ENCODE measurements at regions not wholly inside any gene's neighbourhood (a gene's known extent, or its start where the extent isn't known, plus 50 kb on each side); places are given as distances from the start of the nearest gene placed in this dataset.
"Not testable (repeated sequence)": the region's sequence is repeated elsewhere in the genome, so short reads cannot be mapped to it uniquely, and the experiment has no call there.

DNA sequence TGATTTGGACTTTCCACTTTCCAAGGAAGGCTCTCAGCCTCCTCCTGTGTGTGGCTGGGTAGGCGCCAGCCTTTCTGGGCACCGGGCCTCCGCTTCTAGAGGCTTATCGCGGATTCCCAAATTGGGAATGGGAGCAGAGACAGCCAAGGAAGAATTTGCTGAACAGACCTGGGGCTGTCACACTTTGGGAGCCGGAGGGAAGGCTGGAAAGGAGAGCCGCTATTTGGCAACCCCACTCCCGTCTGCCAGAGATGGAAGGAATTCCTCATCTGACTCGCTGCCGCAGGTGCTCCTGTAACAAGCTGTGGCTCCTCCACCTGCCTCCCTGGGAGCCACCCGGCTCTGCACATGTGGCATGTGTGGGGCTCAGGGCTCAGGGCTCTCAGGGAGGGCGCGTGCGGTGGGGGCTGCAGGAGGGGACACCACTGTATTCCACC, 50.8 kb upstream of the ECHDC3 start:
- H4K20me1 ChIP-seq (ENCODE audit: insufficient read depth, low read length) = no peaks in the 10 kb centered on the region
- no peak overlapping the region for H3K27ac ChIP-seq (ENCODE audit: low read length)
- peaks cover 2% of the 10 kb centered on the region for H3K4me1 ChIP-seq (ENCODE audit: insufficient read depth, low read length)
- no peaks in the 10 kb centered on the region for H3K9me3 ChIP-seq (ENCODE audit: insufficient read depth, low read length, severe bottlenecking)
- H3K36me3 ChIP-seq (ENCODE audit: insufficient read depth, low read length) = no peaks in the 10 kb centered on the region
- H3K4me2 ChIP-seq (ENCODE audit: insufficient read depth, low read length) = no peak overlapping the region
- no peak for TF ChIP-seq EZH2 (IDR thresholded peaks at IDR 0.05; ENCODE audit: borderline replicate concordance, low read depth, low read length, severe bottlenecking)
- TF ChIP-seq, protein P1, sequence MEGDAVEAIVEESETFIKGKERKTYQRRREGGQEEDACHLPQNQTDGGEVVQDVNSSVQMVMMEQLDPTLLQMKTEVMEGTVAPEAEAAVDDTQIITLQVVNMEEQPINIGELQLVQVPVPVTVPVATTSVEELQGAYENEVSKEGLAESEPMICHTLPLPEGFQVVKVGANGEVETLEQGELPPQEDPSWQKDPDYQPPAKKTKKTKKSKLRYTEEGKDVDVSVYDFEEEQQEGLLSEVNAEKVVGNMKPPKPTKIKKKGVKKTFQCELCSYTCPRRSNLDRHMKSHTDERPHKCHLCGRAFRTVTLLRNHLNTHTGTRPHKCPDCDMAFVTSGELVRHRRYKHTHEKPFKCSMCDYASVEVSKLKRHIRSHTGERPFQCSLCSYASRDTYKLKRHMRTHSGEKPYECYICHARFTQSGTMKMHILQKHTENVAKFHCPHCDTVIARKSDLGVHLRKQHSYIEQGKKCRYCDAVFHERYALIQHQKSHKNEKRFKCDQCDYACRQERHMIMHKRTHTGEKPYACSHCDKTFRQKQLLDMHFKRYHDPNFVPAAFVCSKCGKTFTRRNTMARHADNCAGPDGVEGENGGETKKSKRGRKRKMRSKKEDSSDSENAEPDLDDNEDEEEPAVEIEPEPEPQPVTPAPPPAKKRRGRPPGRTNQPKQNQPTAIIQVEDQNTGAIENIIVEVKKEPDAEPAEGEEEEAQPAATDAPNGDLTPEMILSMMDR (IDR thresholded peaks at IDR 0.05; ENCODE audit: borderline replicate concordance, extremely low read depth, low read length, poor library complexity, severe bottlenecking) = no peak
- no peak overlapping the region for H2AFZ ChIP-seq (ENCODE audit: low read depth, low read length)
- DNase-seq (no peak), ATAC-seq (ENCODE audit: insufficient read depth, low read depth) (no peak)
- H3K9ac ChIP-seq (ENCODE audit: low read depth, low read length) = no peak overlapping the region
- H3K27me3 ChIP-seq (ENCODE audit: insufficient read depth, low read length, poor library complexity) = no peaks in the 10 kb centered on the region
- H3K79me2 ChIP-seq (ENCODE audit: insufficient read depth, low read length) = no peaks in the 10 kb centered on the region
- H3K4me3 ChIP-seq (ENCODE audit: low read depth in 1 of 2, low read length in 2 of 2) = no peak overlapping the region

DNA sequence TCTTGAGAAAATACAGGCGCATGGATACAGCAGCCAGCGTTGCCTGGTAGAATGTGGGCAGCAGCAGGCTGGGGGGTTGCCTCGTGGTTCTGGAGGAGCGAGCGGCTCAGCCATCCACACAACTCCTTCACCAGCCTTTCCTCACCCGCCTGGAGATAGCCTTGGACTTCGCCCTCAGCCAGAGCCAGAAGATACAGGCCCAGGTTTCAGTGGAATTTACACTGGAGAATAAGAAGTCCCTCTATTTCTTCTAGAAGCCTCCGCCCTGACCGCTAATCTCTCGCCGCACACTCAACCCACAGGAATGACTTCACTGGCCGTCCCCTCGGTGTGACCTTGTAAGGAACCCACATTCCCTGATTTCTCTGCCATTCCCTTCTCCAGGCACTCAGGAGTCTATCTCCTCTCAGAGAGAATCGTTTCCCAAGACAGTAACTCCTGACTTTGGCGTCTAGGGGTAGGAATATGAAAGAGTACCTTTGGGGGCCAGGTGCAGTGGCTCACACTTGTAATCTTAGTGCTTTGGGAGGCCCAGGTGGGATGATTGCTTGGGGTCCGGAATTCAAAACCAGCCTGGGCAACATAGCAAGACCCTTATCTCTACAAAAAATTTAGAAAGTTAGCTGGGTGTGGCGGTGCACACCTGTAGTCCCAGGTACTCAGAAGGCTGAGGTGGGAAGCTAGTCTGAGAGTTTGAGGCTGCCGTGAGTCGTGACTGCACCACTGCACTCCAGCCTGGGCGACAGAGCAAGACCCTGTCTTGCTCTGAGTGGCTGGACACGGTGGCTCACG, 52.0 kb upstream of the ECHDC3 start:
- Histone ChIP-seq H4K20me1 (ENCODE audit: insufficient read depth, low read length) (no peaks in the 10 kb centered on the region), H2AFZ (ENCODE audit: low read depth, low read length) (no peak overlapping the region), H3K4me3 (ENCODE audit: low read depth in 1 of 2, low read length in 2 of 2) (no peak overlapping the region), H3K4me2 (ENCODE audit: insufficient read depth, low read length) (no peak overlapping the region), H3K9ac (ENCODE audit: low read depth, low read length) (no peak overlapping the region), H3K36me3 (ENCODE audit: insufficient read depth, low read length) (no peaks in the 10 kb centered on the region), H3K4me1 (ENCODE audit: insufficient read depth, low read length) (peaks cover 14% of the 10 kb centered on the region), H3K79me2 (ENCODE audit: insufficient read depth, low read length) (no peaks in the 10 kb centered on the region), H3K27ac (ENCODE audit: low read length) (no peak overlapping the region), H3K9me3 (ENCODE audit: insufficient read depth, low read length, severe bottlenecking) (no peaks in the 10 kb centered on the region), H3K27me3 (ENCODE audit: insufficient read depth, low read length, poor library complexity) (no peaks in the 10 kb centered on the region)
- no peak for ATAC-seq (ENCODE audit: insufficient read depth, low read depth)
- DNase-seq = no peak
- TF ChIP-seq EZH2 (IDR thresholded peaks at IDR 0.05; ENCODE audit: borderline replicate concordance, low read depth, low read length, severe bottlenecking) = no peak
- TF ChIP-seq, protein P1 (IDR thresholded peaks at IDR 0.05; ENCODE audit: borderline replicate concordance, extremely low read depth, low read length, poor library complexity, severe bottlenecking) = no peak

DNA sequence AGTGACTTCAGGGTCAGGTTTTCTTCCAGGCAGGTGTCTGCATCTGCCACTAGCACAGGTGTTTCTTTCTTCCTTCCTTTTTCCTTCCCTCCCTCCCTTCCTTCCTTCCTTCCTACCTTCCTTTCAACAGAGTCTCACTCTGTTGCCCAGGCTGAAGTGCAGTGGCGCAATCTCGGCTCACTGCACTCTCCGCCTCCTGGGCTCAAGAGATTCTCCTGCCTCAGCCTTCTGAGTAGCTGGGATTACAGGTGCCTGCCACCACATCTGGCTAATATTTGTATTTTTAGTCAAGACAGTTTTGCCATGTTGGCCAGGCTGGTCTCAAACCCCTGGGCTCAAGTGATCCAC, 53.8 kb upstream of the ECHDC3 start:
- not testable (repeated sequence) for H2AFZ ChIP-seq (ENCODE audit: low read depth, low read length); H3K27ac ChIP-seq (ENCODE audit: low read length); DNase-seq; H3K79me2 ChIP-seq (ENCODE audit: insufficient read depth, low read length); H3K27me3 ChIP-seq (ENCODE audit: insufficient read depth, low read length, poor library complexity); H3K4me2 ChIP-seq (ENCODE audit: insufficient read depth, low read length); H3K36me3 ChIP-seq (ENCODE audit: insufficient read depth, low read length); ATAC-seq (ENCODE audit: insufficient read depth, low read depth); H3K9me3 ChIP-seq (ENCODE audit: insufficient read depth, low read length, severe bottlenecking); H3K4me3 ChIP-seq (ENCODE audit: low read depth in 1 of 2, low read length in 2 of 2); H4K20me1 ChIP-seq (ENCODE audit: insufficient read depth, low read length); H3K9ac ChIP-seq (ENCODE audit: low read depth, low read length)
- peaks cover 30% of the 10 kb centered on the region for H3K4me1 ChIP-seq (ENCODE audit: insufficient read depth, low read length)

DNA sequence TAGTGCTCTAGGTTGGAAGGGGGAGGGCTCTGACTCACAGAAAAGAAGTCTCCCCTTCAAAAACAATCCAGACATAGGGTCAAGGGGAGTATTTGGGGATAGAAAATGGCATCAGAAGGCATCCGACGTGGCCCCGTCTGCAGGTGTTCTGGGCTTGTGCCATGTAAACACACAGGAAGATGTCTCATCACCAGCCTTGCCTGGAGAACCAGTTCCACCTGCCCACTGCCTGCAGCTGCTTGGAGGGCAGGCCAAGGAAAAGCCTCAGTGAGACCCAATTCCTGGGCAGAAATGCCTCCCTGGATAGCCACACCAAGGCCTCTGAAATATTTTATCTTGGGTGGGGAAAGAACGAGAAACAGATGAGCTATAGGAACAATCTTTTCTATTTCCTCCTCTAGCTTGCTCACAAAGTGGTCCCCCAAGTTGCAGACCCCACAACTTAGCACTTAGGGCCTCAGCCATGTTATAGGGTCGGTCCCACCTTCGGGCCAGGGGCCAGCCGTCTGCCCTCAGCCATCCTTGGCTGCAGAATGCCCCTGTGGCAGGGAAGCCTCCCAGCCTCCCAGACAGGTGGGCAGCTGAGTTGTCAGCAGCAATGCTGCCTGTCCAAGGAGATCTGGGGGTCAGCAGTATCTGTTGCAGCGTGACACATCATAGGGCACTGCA, 54.3 kb upstream of the ECHDC3 start:
- Histone ChIP-seq H3K4me2 (ENCODE audit: insufficient read depth, low read length) (no peak overlapping the region), H4K20me1 (ENCODE audit: insufficient read depth, low read length) (no peaks in the 10 kb centered on the region), H3K79me2 (ENCODE audit: insufficient read depth, low read length) (no peaks in the 10 kb centered on the region), H3K9ac (ENCODE audit: low read depth, low read length) (no peak overlapping the region), H3K27ac (ENCODE audit: low read length) (no peak overlapping the region), H3K9me3 (ENCODE audit: insufficient read depth, low read length, severe bottlenecking) (no peaks in the 10 kb centered on the region), H3K4me1 (ENCODE audit: insufficient read depth, low read length) (peaks cover 30% of the 10 kb centered on the region), H3K27me3 (ENCODE audit: insufficient read depth, low read length, poor library complexity) (no peaks in the 10 kb centered on the region), H2AFZ (ENCODE audit: low read depth, low read length) (no peak overlapping the region), H3K36me3 (ENCODE audit: insufficient read depth, low read length) (no peaks in the 10 kb centered on the region), H3K4me3 (ENCODE audit: low read depth in 1 of 2, low read length in 2 of 2) (no peak overlapping the region)
- TF ChIP-seq, protein P1 (IDR thresholded peaks at IDR 0.05; ENCODE audit: borderline replicate concordance, extremely low read depth, low read length, poor library complexity, severe bottlenecking) = no peak
- TF ChIP-seq EZH2 (IDR thresholded peaks at IDR 0.05; ENCODE audit: borderline replicate concordance, low read depth, low read length, severe bottlenecking) = no peak
- no peak for DNase-seq
- no peak for ATAC-seq (ENCODE audit: insufficient read depth, low read depth)

All from DND-41 (cell line).